Caco-2 (cell line): ENCODE measurements at regions not wholly inside any gene's neighbourhood (a gene's known extent, or its start where the extent isn't known, plus 50 kb on each side); places are given as distances from the start of the nearest gene placed in this dataset.

Experiments used
- BruUV-seq: library from RNA; stranded (reverse); fragments of 400-500 nt; replicated peaks from 2 replicates; lab custom pipeline; 2021; lab: Mats Ljungman, UMichigan
- CTCF ChIA-PET: fragments of 300-600 bp; sonication (Branson Sonifier 250); formaldehyde crosslinking; loops from one replicate; lab custom pipeline; 2022; ENCODE audit warnings: antibody characterized with exemption; lab: Charles Lee
- POLR2A ChIA-PET: fragments of 300-600 bp; sonication (Branson Sonifier 250); formaldehyde crosslinking; loops from one replicate; lab custom pipeline; 2022; ENCODE audit warnings: antibody characterized with exemption; lab: Charles Lee
- DNase-seq, 2 experiments: peaks; one replicate each; pipeline versions ENCODE4 v3.0.0 to v3.0.0-alpha.2; 2020 to 2022
- H3K27me3 ChIP-seq: replicated peaks from 2 replicates; pipeline ENCODE4 v1.6.0; 2011; ENCODE audit warnings: low read length; ENCODE audit not compliant: control insufficient read depth, insufficient read depth
- H3K36me3 ChIP-seq: 2 replicates; pipeline ENCODE4 v1.5.1; 2011; ENCODE audit warnings: low read length; ENCODE audit not compliant: control insufficient read depth, insufficient read depth
- H3K4me1 ChIP-seq: fragments of 250-450 bp; sonication (Bioruptor Pico); 2 replicates; pipeline ENCODE4 v1.5.1; 2020; ENCODE audit warnings: mild to moderate bottlenecking
- H3K4me3 ChIP-seq: 2 replicates; pipeline ENCODE4 v1.5.1; 2011; ENCODE audit warnings: low read depth, mild to moderate bottlenecking, control low read depth, low read length
- H3K9me3 ChIP-seq: fragments of 250-450 bp; sonication (Bioruptor Pico); 2 replicates; pipeline ENCODE4 v1.5.1; 2020; ENCODE audit warnings: mild to moderate bottlenecking, moderate library complexity
- H3K27ac Mint-ChIP-seq: one replicate; pipeline ENCODE4 v1.8.0; 2022; ENCODE audit warnings: mixed read lengths; ENCODE audit not compliant: unreplicated experiment
- H3K27me3 Mint-ChIP-seq: one replicate; pipeline ENCODE4 v1.8.0; 2022; ENCODE audit warnings: mixed read lengths; ENCODE audit not compliant: insufficient read depth, unreplicated experiment
- H3K36me3 Mint-ChIP-seq: one replicate; pipeline ENCODE4 v1.8.0; 2022; ENCODE audit warnings: mild to moderate bottlenecking, mixed read lengths; ENCODE audit not compliant: insufficient read depth, unreplicated experiment
- H3K4me1 Mint-ChIP-seq: one replicate; pipeline ENCODE4 v1.8.0; 2022; ENCODE audit warnings: low read depth, mixed read lengths; ENCODE audit not compliant: unreplicated experiment
- H3K4me3 Mint-ChIP-seq: one replicate; pipeline ENCODE4 v1.8.0; 2022; ENCODE audit warnings: mild to moderate bottlenecking, moderate library complexity, mixed read lengths; ENCODE audit not compliant: unreplicated experiment
- H3K9me3 Mint-ChIP-seq: one replicate; pipeline ENCODE4 v1.8.0; 2022; ENCODE audit warnings: mixed read lengths; ENCODE audit not compliant: unreplicated experiment
- CTCF ChIP-seq, 2 experiments: fragments of 200-600 bp in 1 of 2; IDR thresholded peaks; 1 replicate in 1 of 2; 2 replicates in 1 of 2; pipeline versions ENCODE4 v1.5.1 to v1.8.0; 2011 to 2022; ENCODE audit warnings: antibody characterized with exemption in 1 of 2, control low read depth in 1 of 2, inconsistent platforms in 1 of 2, low read depth in 1 of 2, low read length in 1 of 2, mild to moderate bottlenecking in 1 of 2, moderate library complexity in 1 of 2; ENCODE audit not compliant: insufficient read depth in 1 of 2, severe bottlenecking in 1 of 2, unreplicated experiment in 1 of 2
- intact Hi-C: fragments of 100-400 bp; cut with micrococcal nuclease; formaldehyde crosslinking; loops from one replicate; pipeline ENCODE4 v1.10.0; 2022; ENCODE audit not compliant: unreplicated experiment

- CTCF ChIA-PET: no interaction called here
- Histone ChIP-seq H3K4me1 (no peaks in the 10 kb centered on the region), H3K36me3 (no peaks in the 10 kb centered on the region), H3K27me3 (no peaks in the 10 kb centered on the region), H3K4me3 (no peak overlapping the region), H3K9me3 (no peaks in the 10 kb centered on the region)
- no TSS peak for BruUV-seq
- Mint-ChIP-seq H3K27me3 (peaks cover 6% of the 10 kb centered on the region), H3K4me3 (no peak overlapping the region), H3K9me3 (no peaks in the 10 kb centered on the region), H3K36me3 (no peaks in the 10 kb centered on the region), H3K27ac (no peak overlapping the region), H3K4me1 (no peaks in the 10 kb centered on the region)
- POLR2A ChIA-PET: no interaction called here
- no peak for TF ChIP-seq CTCF (IDR thresholded peaks at IDR 0.05; ENCODE audit: insufficient read depth in 1 of 2, low read depth in 1 of 2, low read length in 1 of 2, severe bottlenecking in 1 of 2, unreplicated experiment in 1 of 2)
- intact Hi-C loops: no loop called here
- no peak for DNase-seq
Measured at GRCh38 chr4:52507774-52508173, 151.3 kb downstream of the USP46 start.

GRCh38 chr4:52510939-52511565 is 148.0 kb downstream of the USP46 start:
- ChIA-PET POLR2A (no interaction called here), CTCF (no interaction called here)
- H3K36me3 ChIP-seq: no peaks in the 10 kb centered on the region
- BruUV-seq: no TSS peak
- no peak for DNase-seq
- no peaks in the 10 kb centered on the region for H3K9me3 ChIP-seq
- Mint-ChIP-seq H3K27ac (no peak overlapping the region), H3K4me3 (no peak overlapping the region), H3K9me3 (no peaks in the 10 kb centered on the region), H3K36me3 (no peaks in the 10 kb centered on the region), H3K4me1 (no peaks in the 10 kb centered on the region), H3K27me3 (no peaks in the 10 kb centered on the region)
- intact Hi-C loops: no loop called here
- TF ChIP-seq CTCF (IDR thresholded peaks at IDR 0.05; ENCODE audit: insufficient read depth in 1 of 2, low read depth in 1 of 2, low read length in 1 of 2, severe bottlenecking in 1 of 2, unreplicated experiment in 1 of 2): no peak
- no peaks in the 10 kb centered on the region for H3K4me1 ChIP-seq
- no peaks in the 10 kb centered on the region for H3K27me3 ChIP-seq
- no peak overlapping the region for H3K4me3 ChIP-seq

- intact Hi-C loops: no loop called here
- no peaks in the 10 kb centered on the region for H3K4me1 ChIP-seq
- no peak for DNase-seq
- Mint-ChIP-seq H3K36me3 (no peaks in the 10 kb centered on the region), H3K27ac (no peak overlapping the region), H3K4me3 (no peak overlapping the region), H3K4me1 (no peaks in the 10 kb centered on the region), H3K27me3 (no peaks in the 10 kb centered on the region), H3K9me3 (no peaks in the 10 kb centered on the region)
- no peaks in the 10 kb centered on the region for H3K36me3 ChIP-seq
- no TSS peak for BruUV-seq
- H3K9me3 ChIP-seq: no peaks in the 10 kb centered on the region
- no peaks in the 10 kb centered on the region for H3K27me3 ChIP-seq
- no peak for TF ChIP-seq CTCF (IDR thresholded peaks at IDR 0.05; ENCODE audit: insufficient read depth in 1 of 2, low read depth in 1 of 2, low read length in 1 of 2, severe bottlenecking in 1 of 2, unreplicated experiment in 1 of 2)
- CTCF ChIA-PET: no interaction called here
- H3K4me3 ChIP-seq: no peak overlapping the region
- POLR2A ChIA-PET: no interaction called here
Measured at GRCh38 chr4:52511825-52512224, 147.3 kb downstream of the USP46 start.
